ENCODE measurements at regions not wholly inside any gene's neighbourhood (a gene's known extent, or its start where the extent isn't known, plus 50 kb on each side); places are given as distances from the start of the nearest gene placed in this dataset.

DNA sequence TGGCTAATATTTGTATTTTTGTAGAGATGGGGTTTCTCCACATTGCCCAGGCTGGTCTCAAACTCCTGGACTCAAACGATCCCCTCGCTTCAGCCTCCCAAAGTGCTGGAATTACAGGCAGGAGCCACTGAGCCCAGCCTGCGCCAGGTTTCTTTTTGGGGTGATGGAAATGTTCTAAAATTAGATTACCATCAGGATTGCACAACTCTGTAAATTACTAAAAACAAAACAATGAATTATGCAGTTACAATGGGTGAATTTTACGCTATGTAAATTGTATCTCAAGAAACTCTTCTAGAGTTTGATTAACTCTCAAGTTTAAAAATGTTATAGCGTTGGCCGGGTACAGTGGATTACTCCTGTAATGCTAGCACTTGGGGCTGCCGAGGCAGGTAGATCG lies 118.9 kb upstream of the TBL1X start:
- peaks cover 30% of the 10 kb centered on the region for H3K4me1 ChIP-seq (ENCODE audit: control insufficient read depth, insufficient read depth, low read length)
- H3K4me3 ChIP-seq (ENCODE audit: low read depth, low read length) = no peak overlapping the region
- no peaks in the 10 kb centered on the region for H3K36me3 ChIP-seq (ENCODE audit: control insufficient read depth, insufficient read depth, low read length)
- peaks cover 10% of the 10 kb centered on the region; the same call in 1 of the 2 replicates for H3K27me3 ChIP-seq (ENCODE audit: control insufficient read depth, insufficient read depth, low read length)
- H3K27ac ChIP-seq (ENCODE audit: low read depth, low read length) = no peak overlapping the region
- no peak overlapping the region for H3K9ac ChIP-seq (ENCODE audit: low read length)
- no peaks in the 10 kb centered on the region for H3K9me3 ChIP-seq (ENCODE audit: control insufficient read depth, insufficient read depth, low read depth, low read length)

DNA sequence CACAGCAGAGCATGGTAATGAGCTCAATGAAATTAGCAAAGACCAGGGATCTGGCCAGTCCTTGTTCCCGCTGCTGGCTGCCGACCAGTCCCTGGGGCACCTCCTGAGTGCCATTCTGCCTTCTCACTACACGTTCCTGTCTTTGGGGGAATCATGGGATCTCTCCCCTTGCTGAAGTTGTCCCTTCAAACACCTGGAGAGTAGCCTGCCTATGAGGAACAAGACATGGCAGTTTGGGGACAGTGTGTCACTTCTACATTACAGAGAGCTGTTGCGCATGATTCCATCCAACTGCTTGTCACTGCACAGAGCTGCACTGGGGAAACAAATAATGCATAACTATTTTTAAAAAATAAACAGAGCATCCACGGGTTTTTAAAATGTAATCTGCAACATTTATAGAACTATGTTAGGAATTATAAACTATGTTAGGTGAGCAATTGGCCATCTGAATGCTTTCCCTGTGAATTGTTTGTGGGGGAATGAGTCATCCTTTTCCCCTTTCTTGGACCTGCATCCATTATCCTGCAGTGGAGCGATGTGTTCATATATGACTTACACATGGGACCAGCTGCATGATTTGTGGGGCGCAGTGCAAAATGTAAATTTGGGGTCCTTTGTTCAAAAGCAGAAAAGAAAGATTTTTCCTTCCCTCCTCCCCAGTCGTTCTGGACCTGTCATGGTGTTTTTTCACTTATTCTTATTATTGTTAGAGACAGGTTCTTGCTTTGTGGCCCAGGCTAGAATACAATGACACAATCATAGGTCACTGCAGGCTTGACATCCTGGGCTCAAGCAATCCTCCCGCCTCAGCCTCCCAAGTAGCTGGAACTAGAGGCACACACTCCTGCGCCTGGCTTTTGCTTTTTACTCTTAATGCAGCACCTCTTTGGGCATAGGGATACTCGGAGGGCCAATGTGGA lies 115.0 kb upstream of the TBL1X start:
- no peak overlapping the region for H3K4me3 ChIP-seq (ENCODE audit: low read depth, low read length)
- H3K4me1 ChIP-seq (ENCODE audit: control insufficient read depth, insufficient read depth, low read length) = peaks cover 25% of the 10 kb centered on the region
- H3K27me3 ChIP-seq (ENCODE audit: control insufficient read depth, insufficient read depth, low read length) = no peaks in the 10 kb centered on the region
- H3K9ac ChIP-seq (ENCODE audit: low read length) = no peak overlapping the region
- H3K9me3 ChIP-seq (ENCODE audit: control insufficient read depth, insufficient read depth, low read depth, low read length) = no peaks in the 10 kb centered on the region
- no peak overlapping the region for H3K27ac ChIP-seq (ENCODE audit: low read depth, low read length)
- no peaks in the 10 kb centered on the region for H3K36me3 ChIP-seq (ENCODE audit: control insufficient read depth, insufficient read depth, low read length)

DNA sequence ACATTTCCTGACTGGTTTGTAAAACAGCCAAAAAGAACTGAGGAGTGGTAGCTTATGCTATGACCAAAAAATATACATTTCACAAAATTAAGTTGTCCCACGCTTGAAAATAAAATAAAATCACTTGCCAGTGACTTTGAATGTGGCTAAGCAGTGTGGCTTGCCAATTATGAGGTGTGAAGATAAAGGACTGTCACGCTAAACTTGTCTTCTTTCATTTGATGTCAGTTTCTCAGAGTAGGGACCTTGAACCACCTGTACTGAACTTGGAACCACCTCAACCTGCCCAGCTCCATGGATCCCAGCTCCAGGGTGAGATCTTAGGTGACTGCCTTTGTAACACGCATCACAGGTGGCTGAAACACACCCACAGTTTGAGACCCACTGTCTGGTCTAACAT lies 113.7 kb upstream of the TBL1X start:
- Histone ChIP-seq H3K9me3 (ENCODE audit: control insufficient read depth, insufficient read depth, low read depth, low read length) (no peaks in the 10 kb centered on the region), H3K27me3 (ENCODE audit: control insufficient read depth, insufficient read depth, low read length) (no peaks in the 10 kb centered on the region), H3K4me3 (ENCODE audit: low read depth, low read length) (no peak overlapping the region), H3K27ac (ENCODE audit: low read depth, low read length) (no peak overlapping the region), H3K9ac (ENCODE audit: low read length) (no peak overlapping the region), H3K36me3 (ENCODE audit: control insufficient read depth, insufficient read depth, low read length) (no peaks in the 10 kb centered on the region), H3K4me1 (ENCODE audit: control insufficient read depth, insufficient read depth, low read length) (peaks cover 25% of the 10 kb centered on the region)

GRCh38 chrX:9352243-9352642 lies 112.6 kb upstream of the TBL1X start:
- Histone ChIP-seq H3K9ac (ENCODE audit: low read length) (no peak overlapping the region), H3K9me3 (ENCODE audit: control insufficient read depth, insufficient read depth, low read depth, low read length) (no peaks in the 10 kb centered on the region), H3K4me3 (ENCODE audit: low read depth, low read length) (no peak overlapping the region), H3K36me3 (ENCODE audit: control insufficient read depth, insufficient read depth, low read length) (no peaks in the 10 kb centered on the region), H3K4me1 (ENCODE audit: control insufficient read depth, insufficient read depth, low read length) (peaks cover 25% of the 10 kb centered on the region), H3K27ac (ENCODE audit: low read depth, low read length) (no peak overlapping the region), H3K27me3 (ENCODE audit: control insufficient read depth, insufficient read depth, low read length) (no peaks in the 10 kb centered on the region)

DNA sequence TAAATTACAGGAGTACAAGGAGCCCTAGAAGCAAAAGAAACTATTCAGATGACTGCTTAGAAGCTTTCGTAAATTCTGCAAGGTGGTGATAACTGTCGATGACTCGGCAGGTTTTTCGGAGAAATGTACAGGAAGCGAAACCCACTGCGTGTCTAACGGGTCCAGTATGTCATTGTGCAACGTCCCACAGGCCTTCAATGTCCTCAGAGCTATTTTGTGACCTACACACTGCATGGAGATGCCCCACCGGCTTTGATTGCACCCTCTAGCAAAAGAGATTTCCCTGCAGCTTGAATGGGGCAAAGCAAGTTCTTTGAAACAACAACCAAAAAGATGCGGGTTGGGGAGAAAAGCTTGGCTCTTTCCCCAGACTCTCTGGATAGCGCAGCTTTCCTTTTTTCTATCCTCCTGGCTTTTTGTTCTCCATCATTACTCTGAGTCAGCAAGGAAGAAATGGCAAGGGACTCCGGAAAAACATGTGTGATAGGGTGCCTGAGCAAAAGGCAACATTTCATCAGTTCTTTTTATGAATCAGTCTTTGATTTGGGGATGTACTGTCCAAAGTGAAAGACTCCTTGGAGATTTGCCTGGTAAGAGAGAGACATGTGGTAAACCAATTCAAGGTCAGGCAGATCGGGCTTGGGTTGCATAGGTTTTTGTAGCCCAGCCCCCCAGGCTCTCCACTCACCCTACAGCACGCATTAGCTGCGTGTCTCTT lies 112.0 kb upstream of the TBL1X start:
- no peak overlapping the region for H3K4me3 ChIP-seq (ENCODE audit: low read depth, low read length)
- H3K4me1 ChIP-seq (ENCODE audit: control insufficient read depth, insufficient read depth, low read length) = peaks cover 25% of the 10 kb centered on the region
- H3K27me3 ChIP-seq (ENCODE audit: control insufficient read depth, insufficient read depth, low read length) = no peaks in the 10 kb centered on the region
- H3K27ac ChIP-seq (ENCODE audit: low read depth, low read length) = no peak overlapping the region
- H3K9ac ChIP-seq (ENCODE audit: low read length) = no peak overlapping the region
- no peaks in the 10 kb centered on the region for H3K36me3 ChIP-seq (ENCODE audit: control insufficient read depth, insufficient read depth, low read length)
- H3K9me3 ChIP-seq (ENCODE audit: control insufficient read depth, insufficient read depth, low read depth, low read length) = no peaks in the 10 kb centered on the region

DNA sequence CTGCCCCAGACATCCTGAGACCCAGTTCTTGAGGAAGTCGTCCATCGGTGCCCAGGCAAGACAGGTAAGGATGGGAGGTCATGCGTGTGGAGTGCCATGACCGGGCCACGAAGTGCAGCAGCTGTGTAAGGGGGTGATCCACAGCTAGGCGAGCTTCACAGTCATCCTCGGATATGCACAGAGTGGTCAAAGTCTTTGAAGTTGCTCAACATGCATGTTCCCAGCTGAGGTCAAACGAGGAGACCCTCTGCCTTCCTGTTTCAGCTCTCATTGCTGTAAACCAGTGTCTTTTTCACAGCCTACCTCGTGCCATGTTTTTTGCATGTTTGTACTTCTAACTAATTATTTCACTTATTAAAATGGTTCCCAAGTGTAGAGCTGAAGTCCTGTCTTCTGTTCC lies 109.9 kb upstream of the TBL1X start:
- Histone ChIP-seq H3K9me3 (ENCODE audit: control insufficient read depth, insufficient read depth, low read depth, low read length) (no peaks in the 10 kb centered on the region), H3K36me3 (ENCODE audit: control insufficient read depth, insufficient read depth, low read length) (no peaks in the 10 kb centered on the region), H3K9ac (ENCODE audit: low read length) (no peak overlapping the region), H3K4me3 (ENCODE audit: low read depth, low read length) (no peak overlapping the region), H3K4me1 (ENCODE audit: control insufficient read depth, insufficient read depth, low read length) (peaks cover 20% of the 10 kb centered on the region), H3K27me3 (ENCODE audit: control insufficient read depth, insufficient read depth, low read length) (no peaks in the 10 kb centered on the region), H3K27ac (ENCODE audit: low read depth, low read length) (no peak overlapping the region)

GRCh38 chrX:9355739-9356138 lies 109.1 kb upstream of the TBL1X start:
- Histone ChIP-seq H3K36me3 (ENCODE audit: control insufficient read depth, insufficient read depth, low read length) (no peaks in the 10 kb centered on the region), H3K9ac (ENCODE audit: low read length) (no peak overlapping the region), H3K4me3 (ENCODE audit: low read depth, low read length) (no peak overlapping the region), H3K4me1 (ENCODE audit: control insufficient read depth, insufficient read depth, low read length) (peaks cover 17% of the 10 kb centered on the region), H3K27me3 (ENCODE audit: control insufficient read depth, insufficient read depth, low read length) (no peaks in the 10 kb centered on the region), H3K9me3 (ENCODE audit: control insufficient read depth, insufficient read depth, low read depth, low read length) (no peaks in the 10 kb centered on the region), H3K27ac (ENCODE audit: low read depth, low read length) (no peak overlapping the region)

DNA sequence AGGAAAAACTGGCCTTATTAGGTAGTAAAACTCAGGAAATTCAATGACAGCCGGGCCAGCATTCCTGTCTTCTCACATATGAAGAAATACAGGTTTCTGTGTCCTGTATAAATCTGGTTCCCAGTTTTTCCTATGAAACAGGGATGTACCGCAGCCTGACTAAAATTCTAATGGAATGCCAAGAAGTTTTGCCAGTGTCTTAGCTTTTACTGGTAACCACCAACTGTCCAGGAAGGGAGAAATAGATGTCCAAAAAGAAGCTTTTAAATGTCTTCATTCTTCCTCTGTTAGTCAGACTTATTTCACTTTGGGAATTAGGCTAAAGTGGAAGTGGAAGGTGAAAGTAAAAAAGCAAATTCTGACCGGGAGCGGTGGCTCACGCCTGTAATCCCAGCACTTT lies 108.0 kb upstream of the TBL1X start:
- no peak overlapping the region for H3K9ac ChIP-seq (ENCODE audit: low read length)
- H3K36me3 ChIP-seq (ENCODE audit: control insufficient read depth, insufficient read depth, low read length) = no peaks in the 10 kb centered on the region
- no peaks in the 10 kb centered on the region for H3K27me3 ChIP-seq (ENCODE audit: control insufficient read depth, insufficient read depth, low read length)
- H3K27ac ChIP-seq (ENCODE audit: low read depth, low read length) = no peak overlapping the region
- H3K4me1 ChIP-seq (ENCODE audit: control insufficient read depth, insufficient read depth, low read length) = peaks cover 15% of the 10 kb centered on the region
- H3K4me3 ChIP-seq (ENCODE audit: low read depth, low read length) = no peak overlapping the region
- H3K9me3 ChIP-seq (ENCODE audit: control insufficient read depth, insufficient read depth, low read depth, low read length) = no peaks in the 10 kb centered on the region

- Histone ChIP-seq H3K9me3 (ENCODE audit: control insufficient read depth, insufficient read depth, low read depth, low read length) (no peaks in the 10 kb centered on the region), H3K27ac (ENCODE audit: low read depth, low read length) (no peak overlapping the region), H3K36me3 (ENCODE audit: control insufficient read depth, insufficient read depth, low read length) (no peaks in the 10 kb centered on the region), H3K4me3 (ENCODE audit: low read depth, low read length) (no peak overlapping the region), H3K9ac (ENCODE audit: low read length) (no peak overlapping the region), H3K4me1 (ENCODE audit: control insufficient read depth, insufficient read depth, low read length) (peaks cover 7% of the 10 kb centered on the region), H3K27me3 (ENCODE audit: control insufficient read depth, insufficient read depth, low read length) (no peaks in the 10 kb centered on the region)
Measured at GRCh38 chrX:9357518-9358114, 107.2 kb upstream of the TBL1X start.

DNA sequence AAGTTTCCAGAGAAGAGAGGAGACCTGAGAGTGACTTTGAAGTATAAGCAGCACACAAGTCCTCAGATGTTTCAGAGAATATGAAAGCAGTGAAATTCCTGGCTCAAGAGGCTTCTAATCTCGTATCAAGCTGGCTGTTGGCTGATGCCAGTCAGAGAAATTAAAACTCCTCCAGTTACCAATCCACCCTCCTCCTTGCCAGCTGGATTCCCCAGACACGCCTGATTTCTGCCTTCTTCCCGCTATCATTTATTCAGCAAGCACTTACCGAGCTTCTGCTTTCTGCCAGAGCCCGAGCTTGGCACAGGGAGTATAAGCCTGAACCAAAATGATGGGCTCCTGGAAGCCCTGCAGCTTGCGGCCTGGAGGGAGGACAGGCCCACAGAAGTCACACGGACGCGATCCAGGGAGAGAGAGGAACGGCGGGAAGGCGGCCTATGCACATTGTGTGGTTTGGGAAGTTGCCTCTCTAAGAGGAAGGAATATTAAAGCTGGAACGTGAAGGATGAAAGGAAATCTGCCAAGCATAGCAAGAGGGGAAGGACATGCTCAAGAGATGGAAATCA lies 102.4 kb upstream of the TBL1X start:
- Histone ChIP-seq H3K9ac (ENCODE audit: low read length) (no peak overlapping the region), H3K27me3 (ENCODE audit: control insufficient read depth, insufficient read depth, low read length) (no peaks in the 10 kb centered on the region), H3K27ac (ENCODE audit: low read depth, low read length) (no peak overlapping the region)

GRCh38 chrX:9367421-9367820 lies 97.4 kb upstream of the TBL1X start:
- H3K4me1 ChIP-seq (ENCODE audit: control insufficient read depth, insufficient read depth, low read length) = no peaks in the 10 kb centered on the region
- H3K36me3 ChIP-seq (ENCODE audit: control insufficient read depth, insufficient read depth, low read length) = no peaks in the 10 kb centered on the region
- no peaks in the 10 kb centered on the region for H3K27me3 ChIP-seq (ENCODE audit: control insufficient read depth, insufficient read depth, low read length)
- H3K4me3 ChIP-seq (ENCODE audit: low read depth, low read length) = no peak overlapping the region
- H3K27ac ChIP-seq (ENCODE audit: low read depth, low read length) = no peak overlapping the region
- H3K9me3 ChIP-seq (ENCODE audit: control insufficient read depth, insufficient read depth, low read depth, low read length) = no peaks in the 10 kb centered on the region
- no peak overlapping the region for H3K9ac ChIP-seq (ENCODE audit: low read length)

More for the DNA sequence above, 102.4 kb upstream of the TBL1X start:
- H3K9me3 ChIP-seq (ENCODE audit: control insufficient read depth, insufficient read depth, low read depth, low read length) = no peaks in the 10 kb centered on the region
- H3K4me3 ChIP-seq (ENCODE audit: low read depth, low read length) = no peak overlapping the region
- H3K4me1 ChIP-seq (ENCODE audit: control insufficient read depth, insufficient read depth, low read length) = no peaks in the 10 kb centered on the region
- H3K36me3 ChIP-seq (ENCODE audit: control insufficient read depth, insufficient read depth, low read length) = no peaks in the 10 kb centered on the region

Measured in HUES6 (cell line).